H1 (cell line): ENCODE measurements at regions not wholly inside any gene's neighbourhood (a gene's known extent, or its start where the extent isn't known, plus 50 kb on each side); places are given as distances from the start of the nearest gene placed in this dataset.

Source experiments
- CTCF ChIA-PET: fragments of 300-600 bp; sonication (Branson Sonifier 250); formaldehyde crosslinking; loops from one replicate; lab custom pipeline; 2021; ENCODE audit not compliant: partially characterized antibody; lab: Charles Lee
- POLR2A ChIA-PET: fragments of 300-600 bp; sonication (Branson Sonifier 250); formaldehyde crosslinking; loops from one replicate; lab custom pipeline; 2021; ENCODE audit warnings: inconsistent platforms; ENCODE audit not compliant: partially characterized antibody; lab: Charles Lee
- DNase-seq, 2 experiments: peaks; one replicate each; pipeline versions ENCODE4 v3.0.0 to v3.0.0-alpha.2; 2010 to 2022; ENCODE audit warnings: low spot score in 2 of 2, low read depth in 1 of 2, mixed read lengths in 1 of 2
- FAIRE-seq: peaks from 2 replicates; lab custom pipeline; 2011; peaks lifted over from hg19 to GRCh38; lab: Jason Lieb, UNC
- H2AFZ ChIP-seq: 2 replicates; pipeline ENCODE4 v1.8.1; 2012; ENCODE audit warnings: low read length, inconsistent platforms
- H2AK5ac ChIP-seq: 2 replicates; pipeline ENCODE4 v1.6.1; 2013; ENCODE audit warnings: low read depth, low read length
- H2BK120ac ChIP-seq: replicated peaks from 2 replicates; pipeline ENCODE3; 2013; ENCODE audit warnings: low read depth, low read length, inconsistent platforms
- H2BK12ac ChIP-seq: 2 replicates; pipeline ENCODE4 v1.6.1; 2013; ENCODE audit warnings: low read depth, low read length
- H2BK15ac ChIP-seq: 2 replicates; pipeline ENCODE4 v1.6.1; 2013; ENCODE audit warnings: low read length
- H2BK20ac ChIP-seq: 2 replicates; pipeline ENCODE4 v1.6.1; 2013; ENCODE audit warnings: low read length
- H2BK5ac ChIP-seq: 2 replicates; pipeline ENCODE4 v1.6.1; 2013; ENCODE audit warnings: low read depth, low read length
- H3K14ac ChIP-seq: 2 replicates; pipeline ENCODE4 v1.6.1; 2013; ENCODE audit warnings: inconsistent platforms; ENCODE audit not compliant: insufficient read length
- H3K18ac ChIP-seq: 2 replicates; pipeline ENCODE4 v1.6.1; 2013; ENCODE audit warnings: low read length; ENCODE audit errors: extremely low read depth
- H3K23ac ChIP-seq: 2 replicates; pipeline ENCODE4 v1.6.1; 2013; ENCODE audit warnings: inconsistent platforms; ENCODE audit not compliant: insufficient read length
- H3K23me2 ChIP-seq: 2 replicates; pipeline ENCODE4 v1.6.1; 2013; ENCODE audit warnings: low read depth, low read length
- H3K27ac ChIP-seq: 2 replicates; pipeline ENCODE4 v1.6.1; 2011; ENCODE audit warnings: low read depth, low read length, inconsistent platforms
- H3K27me3 ChIP-seq, 4 experiments: replicated peaks in 1 of 4; 1 replicate in 1 of 4; 2 replicates in 3 of 4; pipeline versions ENCODE4 v1.6.1 to v1.8.1; 2011 to 2013; ENCODE audit warnings: low read length in 3 of 4, mild to moderate bottlenecking in 3 of 4, inconsistent platforms in 2 of 4, mixed read lengths in 2 of 4, moderate library complexity in 1 of 4; ENCODE audit not compliant: control insufficient read depth in 3 of 4, insufficient read depth in 3 of 4; ENCODE audit errors: extremely low read depth in 1 of 4
- H3K36me3 ChIP-seq, 4 experiments: 2 replicates each; pipeline versions ENCODE4 v1.6.1 to v1.8.1; 2011 to 2013; ENCODE audit warnings: mild to moderate bottlenecking in 4 of 4, low read length in 3 of 4, moderate library complexity in 2 of 4, control low read depth in 1 of 4, inconsistent platforms in 1 of 4; ENCODE audit not compliant: insufficient read depth in 4 of 4, control insufficient read depth in 2 of 4
- H3K4ac ChIP-seq: replicated peaks from 2 replicates; pipeline ENCODE3; 2013; ENCODE audit warnings: low read length, low read depth, mixed read lengths, inconsistent platforms; ENCODE audit not compliant: insufficient read length
- H3K4me1 ChIP-seq, 4 experiments: replicated peaks in 1 of 4; 1 replicate in 1 of 4; 2 replicates in 3 of 4; pipeline versions ENCODE4 v1.6.1 to v1.8.1; 2011 to 2013; ENCODE audit warnings: low read length in 3 of 4, inconsistent platforms in 2 of 4, mixed read lengths in 1 of 4; ENCODE audit not compliant: insufficient read depth in 4 of 4, control insufficient read depth in 3 of 4
- H3K4me2 ChIP-seq, 2 experiments: 2 replicates each; pipeline versions ENCODE4 v1.6.1 to v1.8.1; 2011 to 2013; ENCODE audit warnings: low read depth in 2 of 2, low read length in 2 of 2, control low read depth in 1 of 2, inconsistent platforms in 1 of 2, mild to moderate bottlenecking in 1 of 2; ENCODE audit not compliant: insufficient read depth in 1 of 2
- H3K4me3 ChIP-seq, 4 experiments: fragments of 200-600, 300-600 bp in 1 of 4; sonication (generic), shearing (Covaris generic), sonication (Bioruptor Twin) in 1 of 4; 2 replicates each; pipeline versions ENCODE4 v1.5.1 to v1.8.1; 2011 to 2016; ENCODE audit warnings: low read length in 4 of 4, low read depth in 3 of 4, control low read depth in 2 of 4, inconsistent platforms in 2 of 4, mild to moderate bottlenecking in 2 of 4, mixed read lengths in 1 of 4, moderate library complexity in 1 of 4; ENCODE audit not compliant: insufficient read depth in 2 of 4; ENCODE audit errors: extremely low read depth in 1 of 4
- H3K56ac ChIP-seq: replicated peaks from 2 replicates; pipeline ENCODE3; 2013; ENCODE audit warnings: low read depth, mild to moderate bottlenecking, mixed read lengths, low read length, inconsistent platforms; ENCODE audit not compliant: insufficient read length
- H3K79me1 ChIP-seq: 2 replicates; pipeline ENCODE4 v1.6.1; 2013; ENCODE audit warnings: low read depth, low read length, control low read depth
- H3K79me2 ChIP-seq, 2 experiments: 2 replicates each; pipeline versions ENCODE4 v1.6.1 to v1.8.1; 2012 to 2013; ENCODE audit warnings: low read length in 2 of 2, mild to moderate bottlenecking in 2 of 2, inconsistent platforms in 1 of 2; ENCODE audit not compliant: insufficient read depth in 2 of 2, control insufficient read depth in 1 of 2
- H3K9ac ChIP-seq, 4 experiments: replicated peaks in 1 of 4; 1 replicate in 1 of 4; 2 replicates in 3 of 4; pipeline versions ENCODE4 v1.6.1 to v1.8.1; 2011 to 2013; ENCODE audit warnings: low read depth in 3 of 4, low read length in 3 of 4, control low read depth in 2 of 4, mild to moderate bottlenecking in 2 of 4, moderate library complexity in 2 of 4, inconsistent platforms in 1 of 4; ENCODE audit errors: extremely low read depth in 1 of 4
- H3K9me3 ChIP-seq, 2 experiments: 2 replicates each; pipeline versions ENCODE4 v1.6.1 to v1.8.1; 2012 to 2013; ENCODE audit warnings: mild to moderate bottlenecking in 2 of 2, moderate library complexity in 2 of 2, control low read depth in 1 of 2, inconsistent platforms in 1 of 2, low read depth in 1 of 2, low read length in 1 of 2, mixed read lengths in 1 of 2; ENCODE audit not compliant: insufficient read depth in 2 of 2
- H4K20me1 ChIP-seq, 2 experiments: replicated peaks in 1 of 2; 2 replicates each; pipeline versions ENCODE3 to v1.8.1; 2011 to 2013; ENCODE audit warnings: inconsistent platforms in 2 of 2, low read length in 2 of 2, mild to moderate bottlenecking in 1 of 2; ENCODE audit not compliant: insufficient read depth in 2 of 2, control insufficient read depth in 1 of 2
- H4K5ac ChIP-seq: 2 replicates; pipeline ENCODE4 v1.6.1; 2013; ENCODE audit warnings: low read length, low read depth, mixed read lengths, inconsistent platforms; ENCODE audit not compliant: insufficient read length
- H4K8ac ChIP-seq: 2 replicates; pipeline ENCODE4 v1.8.0; 2013; ENCODE audit warnings: mild to moderate bottlenecking, moderate library complexity, low read length, inconsistent platforms; ENCODE audit not compliant: insufficient read depth; ENCODE audit errors: extremely low read depth
- H4K91ac ChIP-seq: replicated peaks from 2 replicates; pipeline ENCODE3; 2013; ENCODE audit warnings: low read length, mixed read lengths, inconsistent platforms; ENCODE audit not compliant: insufficient read length
- WGBS, 2 experiments: shearing (Covaris generic) in 1 of 2; methylation state at CpG; one replicate each; pipeline versions ENCODE4 v1.1.6 to v1.1.7; 2013 to 2015; ENCODE audit warnings: low lambda C conversion rate in 2 of 2, mixed read lengths in 2 of 2, inconsistent platforms in 1 of 2, low coverage in 1 of 2, missing lambda C conversion rate in 1 of 2; ENCODE audit not compliant: insufficient replicate concordance in 2 of 2, insufficient coverage in 1 of 2, insufficient read length in 1 of 2; ENCODE audit errors: extremely low coverage in 1 of 2, missing lambda C conversion rate in 1 of 2; 5-methylcytosine and 5-hydroxymethylcytosine counted together

- H3K9ac ChIP-seq = no peak overlapping the region
- H3K4me1 ChIP-seq = 0 out of 7 replicates have a peak, but pooled peaks cover 0 to 2% (median 0%) of the 10 kb centered on the region in 4 experiments
- no peak overlapping the region for H4K5ac ChIP-seq
- no peak overlapping the region for H3K23ac ChIP-seq
- no peak overlapping the region for H3K27ac ChIP-seq
- no peak overlapping the region for H3K4me2 ChIP-seq
- no peak overlapping the region for H3K18ac ChIP-seq
- H2BK15ac ChIP-seq = no peak overlapping the region
- no peak overlapping the region for H3K14ac ChIP-seq
- no peak overlapping the region for H3K4me3 ChIP-seq
- H2BK12ac ChIP-seq = no peak overlapping the region
- no peaks in the 10 kb centered on the region for H3K27me3 ChIP-seq
- H2BK5ac ChIP-seq = no peak overlapping the region
- no peaks in the 10 kb centered on the region for H3K79me1 ChIP-seq
- H2AFZ ChIP-seq = no peak overlapping the region
- no peak for DNase-seq
- no peak overlapping the region for H2AK5ac ChIP-seq
- H4K91ac ChIP-seq = no peak overlapping the region
- FAIRE-seq = no peak
- no peaks in the 10 kb centered on the region for H4K20me1 ChIP-seq
- no peak overlapping the region for H2BK20ac ChIP-seq
- H3K4ac ChIP-seq = no peak overlapping the region
- H3K36me3 ChIP-seq = no peaks in the 10 kb centered on the region
- H3K9me3 ChIP-seq = no peaks in the 10 kb centered on the region
- no peaks in the 10 kb centered on the region for H3K23me2 ChIP-seq
- POLR2A ChIA-PET = no interaction called here
- WGBS, 2 experiments = 82% methylated on average over 6 of the region's 6 CpGs; no CpG with 5 or more reads in 1 of the 2 experiments
- no peak overlapping the region for H3K56ac ChIP-seq
- H2BK120ac ChIP-seq = no peak overlapping the region
- H3K79me2 ChIP-seq = no peaks in the 10 kb centered on the region
- CTCF ChIA-PET = interaction anchor here (1.1 kb wide), 1 partner anchor 40 kb away, joined by 3 read pairs; no protein-coding TSS in a partner anchor
- H4K8ac ChIP-seq = no peak overlapping the region
Measured at GRCh38 chrX:137234651-137235402, 201.0 kb upstream of the GPR101 start.
